B cell (primary cell): ENCODE measurements at regions not wholly inside any gene's neighbourhood (a gene's known extent, or its start where the extent isn't known, plus 50 kb on each side); places are given as distances from the start of the nearest gene placed in this dataset.

ENCODE experiments used
- ATAC-seq: fragments of 200-7000 bp; cut with Tn5 transposase; one replicate; pipeline ENCODE4 v1.10.0; 2021; ENCODE audit warnings: low read depth, mild to moderate bottlenecking, moderate number of reproducible peaks, moderate library complexity
- CTCF ChIA-PET: fragments of 350-600 bp; sonication (Branson Sonifier 250); formaldehyde crosslinking; loops from one replicate; lab custom pipeline; 2021; ENCODE audit warnings: antibody characterized with exemption, inconsistent platforms; lab: Charles Lee
- POLR2A ChIA-PET: fragments of 350-600 bp; sonication (Branson Sonifier 250); formaldehyde crosslinking; loops from one replicate; lab custom pipeline; 2021; ENCODE audit warnings: antibody characterized with exemption; lab: Charles Lee
- DNase-seq: peaks from one replicate; pipeline ENCODE4 v3.0.0; 2013
- H2AFZ ChIP-seq: 2 replicates; pipeline ENCODE4 v1.6.1; 2012; ENCODE audit warnings: mild to moderate bottlenecking, low read depth, low read length; ENCODE audit not compliant: insufficient read depth, poor library complexity, severe bottlenecking
- H3K27ac ChIP-seq, 2 donors: 1 replicate in 1 of 2; 2 replicates in 1 of 2; pipeline ENCODE4 v1.5.1; 2012 to 2013; ENCODE audit warnings: low read length in 2 of 2, mild to moderate bottlenecking in 2 of 2, moderate library complexity in 1 of 2
- H3K27me3 ChIP-seq, 4 experiments: fragments of 200-600 bp in 1 of 4; sonication (generic) in 1 of 4; replicated peaks in 1 of 4; 1 replicate in 2 of 4; 2 replicates in 2 of 4; pipeline versions ENCODE4 v1.6.1 to v1.7.0; 2013 to 2016; ENCODE audit warnings: low read length in 3 of 4, mild to moderate bottlenecking in 2 of 4, mixed read lengths in 1 of 4, moderate library complexity in 1 of 4; ENCODE audit not compliant: insufficient read depth in 4 of 4, control insufficient read depth in 3 of 4; ENCODE audit errors: control extremely low read depth in 1 of 4
- H3K36me3 ChIP-seq, 2 experiments: replicated peaks in 1 of 2; 1 replicate in 1 of 2; 2 replicates in 1 of 2; pipeline versions ENCODE4 v1.6.1 to v1.7.1; 2013; ENCODE audit warnings: low read length in 1 of 2; ENCODE audit not compliant: insufficient read depth in 2 of 2, control insufficient read depth in 1 of 2; ENCODE audit errors: control extremely low read depth in 1 of 2, extremely low read depth in 1 of 2
- H3K4me1 ChIP-seq, 2 donors: fragments of 200-600 bp in 1 of 2; sonication (generic) in 1 of 2; 1 replicate in 1 of 2; 2 replicates in 1 of 2; pipeline versions ENCODE4 v1.5.1 to v1.6.1; 2013 to 2017; ENCODE audit warnings: low read length in 2 of 2; ENCODE audit not compliant: control insufficient read depth in 2 of 2, insufficient read depth in 2 of 2
- H3K4me2 ChIP-seq: replicated peaks from 2 replicates; pipeline ENCODE3; 2012; ENCODE audit warnings: mild to moderate bottlenecking, low read depth, low read length; ENCODE audit not compliant: poor library complexity, severe bottlenecking
- H3K4me3 ChIP-seq, 5 experiments: fragments of 200-600 bp in 1 of 5; sonication (generic) in 1 of 5; 1 replicate in 3 of 5; 2 replicates in 2 of 5; pipeline versions ENCODE4 v1.5.1 to v1.7.0; 2011 to 2016; ENCODE audit warnings: low read length in 4 of 5, mild to moderate bottlenecking in 4 of 5, low read depth in 2 of 5, control low read depth in 1 of 5, moderate library complexity in 1 of 5; ENCODE audit not compliant: insufficient read depth in 1 of 5; ENCODE audit errors: control extremely low read depth in 1 of 5, extremely low read depth in 1 of 5
- H3K79me2 ChIP-seq: fragments of 200-600 bp; sonication (generic); one replicate; pipeline ENCODE4 v1.6.0; 2016; ENCODE audit warnings: low read length; ENCODE audit not compliant: control insufficient read depth, insufficient read depth
- H3K9ac ChIP-seq: fragments of 200-600 bp; sonication (generic); 2 replicates; pipeline ENCODE4 v1.6.1; 2017; ENCODE audit warnings: mild to moderate bottlenecking, low read length, moderate library complexity
- H3K9me3 ChIP-seq, 3 donors: one replicate each; pipeline versions ENCODE4 v1.6.1 to v1.7.1; 2013; ENCODE audit warnings: low read length in 2 of 3; ENCODE audit not compliant: control insufficient read depth in 2 of 3, insufficient read depth in 1 of 3; ENCODE audit errors: control extremely low read depth in 1 of 3
- H4K20me1 ChIP-seq: 2 replicates; pipeline ENCODE4 v1.6.0; 2012; ENCODE audit warnings: mild to moderate bottlenecking, low read length; ENCODE audit not compliant: insufficient read depth, control insufficient read depth, poor library complexity, severe bottlenecking
- H3K27ac Mint-ChIP-seq: one replicate; pipeline ENCODE4 v1.8.0; 2021; ENCODE audit warnings: mixed read lengths
- H3K27me3 Mint-ChIP-seq: one replicate; pipeline ENCODE4 v1.8.0; 2021; ENCODE audit warnings: mixed read lengths
- H3K4me1 Mint-ChIP-seq: one replicate; pipeline ENCODE4 v1.8.0; 2021; ENCODE audit warnings: mixed read lengths
- H3K4me3 Mint-ChIP-seq: one replicate; pipeline ENCODE4 v1.8.0; 2021; ENCODE audit warnings: mixed read lengths
- H3K9me3 Mint-ChIP-seq: one replicate; pipeline ENCODE4 v1.8.0; 2022; ENCODE audit warnings: mixed read lengths; ENCODE audit not compliant: insufficient read depth
- CTCF ChIP-seq: fragments of 200-600 bp; IDR thresholded peaks from one replicate; pipeline ENCODE4 v1.8.0; 2022; ENCODE audit warnings: antibody characterized with exemption, mild to moderate bottlenecking
- EZH2 ChIP-seq: IDR thresholded peaks from 2 replicates; pipeline ENCODE4 v1.6.1; 2012; ENCODE audit warnings: borderline replicate concordance, low read depth, mild to moderate bottlenecking, moderate library complexity, low read length; ENCODE audit not compliant: insufficient read depth, poor library complexity, severe bottlenecking
- WGBS: methylation state at CpG from one replicate; pipeline ENCODE4 v1.1.5; 2013; ENCODE audit warnings: missing lambda C conversion rate; ENCODE audit not compliant: insufficient coverage; 5-methylcytosine and 5-hydroxymethylcytosine counted together
- intact Hi-C: fragments of 100-400 bp; cut with micrococcal nuclease; formaldehyde crosslinking; loops from one replicate; pipeline ENCODE4 v1.10.0; 2022

GRCh38 chr6:19279273-19279684 is 557.9 kb upstream of the ID4 start:
- H3K27ac ChIP-seq = no peak overlapping the region
- H3K4me3 Mint-ChIP-seq = no peak overlapping the region
- no peak overlapping the region for H3K4me3 ChIP-seq
- POLR2A ChIA-PET = no interaction called here
- no peak overlapping the region for H3K9ac ChIP-seq
- CTCF ChIA-PET = no interaction called here
- no peak overlapping the region for H3K27ac Mint-ChIP-seq
- peaks cover 6% of the 10 kb centered on the region for H3K9me3 Mint-ChIP-seq
- no peaks in the 10 kb centered on the region for H3K4me1 ChIP-seq
- H3K27me3 Mint-ChIP-seq = no peaks in the 10 kb centered on the region
- no peaks in the 10 kb centered on the region for H3K36me3 ChIP-seq
- no peaks in the 10 kb centered on the region for H3K79me2 ChIP-seq
- H4K20me1 ChIP-seq = no peaks in the 10 kb centered on the region
- H3K4me1 Mint-ChIP-seq = no peaks in the 10 kb centered on the region
- 75% methylated on average over 1 of the region's 2 CpGs for WGBS
- no peak overlapping the region for H3K4me2 ChIP-seq
- H3K9me3 ChIP-seq = peaks cover 0 to 9% (median 0%) of the 10 kb centered on the region in 3 donors
- intact Hi-C loops = no loop called here
- H2AFZ ChIP-seq = no peak overlapping the region
- ATAC-seq (no peak), DNase-seq (no peak)
- no peaks in the 10 kb centered on the region for H3K27me3 ChIP-seq
- TF ChIP-seq CTCF = no peak
- no peak for TF ChIP-seq EZH2

GRCh38 chr6:19287928-19288327 is 549.2 kb upstream of the ID4 start:
- Histone ChIP-seq H3K4me2 (no peak overlapping the region), H4K20me1 (no peaks in the 10 kb centered on the region), H3K9ac (no peak overlapping the region), H3K36me3 (no peaks in the 10 kb centered on the region), H3K9me3 (no peaks in the 10 kb centered on the region), H3K27me3 (no peaks in the 10 kb centered on the region), H3K27ac (no peak overlapping the region), H3K79me2 (no peaks in the 10 kb centered on the region), H3K4me1 (no peaks in the 10 kb centered on the region), H3K4me3 (no peak overlapping the region), H2AFZ (no peak overlapping the region)
- no peak for TF ChIP-seq CTCF
- TF ChIP-seq EZH2 = no peak
- DNase-seq (no peak), ATAC-seq (no peak)
- CTCF ChIA-PET = no interaction called here
- Mint-ChIP-seq H3K4me3 (no peak overlapping the region), H3K4me1 (no peaks in the 10 kb centered on the region), H3K9me3 (peaks cover 4% of the 10 kb centered on the region), H3K27me3 (no peaks in the 10 kb centered on the region), H3K27ac (no peak overlapping the region)
- intact Hi-C loops = no loop called here
- POLR2A ChIA-PET = interaction anchor here (0.7 kb wide), 1 partner anchor 26 kb away, joined by 3 read pairs; no protein-coding TSS in a partner anchor
- no CpG with 5 or more reads among the region's 1 CpG for WGBS
